ENCODE measurements at regions not wholly inside any gene's neighbourhood (a gene's known extent, or its start where the extent isn't known, plus 50 kb on each side); places are given as distances from the start of the nearest gene placed in this dataset.

DNA sequence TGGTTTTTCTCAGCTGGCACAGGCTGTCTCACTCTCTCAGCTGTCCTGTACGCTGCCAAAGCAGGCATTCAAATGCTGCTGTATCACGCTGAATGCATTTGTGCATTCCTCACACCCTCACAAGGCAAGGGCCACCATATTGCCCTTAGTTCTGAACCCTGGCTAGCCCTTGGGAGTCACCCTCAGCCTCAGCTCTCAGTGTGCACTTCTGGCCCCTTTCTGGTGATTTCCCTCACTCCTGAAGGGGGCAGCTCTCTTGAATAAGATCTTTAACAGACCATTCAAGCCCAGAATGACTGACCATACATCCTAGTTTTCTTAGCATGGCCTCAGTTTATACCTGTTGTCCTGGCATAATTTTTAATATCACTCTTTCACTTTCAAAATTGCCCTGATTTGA is 84.3 kb downstream of the HTR1A start:
- no peak overlapping the region for H3K56ac ChIP-seq (replicated peaks; ENCODE audit: insufficient read length, low read depth, low read length)
- H3K27ac ChIP-seq (ENCODE audit: low read depth, low read length): no peak overlapping the region
- 100% methylated on average over 2 of the region's 2 CpGs; no CpG with 5 or more reads in 1 of the 2 experiments for WGBS, 2 experiments (ENCODE audit: extremely low coverage in 1 of 2, insufficient coverage in 1 of 2, insufficient read length in 1 of 2, insufficient replicate concordance in 2 of 2, low coverage in 1 of 2, low lambda C conversion rate in 2 of 2, missing lambda C conversion rate in 1 of 2)
- H2AFZ ChIP-seq (ENCODE audit: low read length): peak overlapping the region; percentile 84
- H2BK12ac ChIP-seq (ENCODE audit: low read depth, low read length): no peak overlapping the region; the same call in 1 of the 2 replicates
- no peak overlapping the region for H2BK120ac ChIP-seq (replicated peaks; ENCODE audit: low read depth, low read length)
- H2BK15ac ChIP-seq (ENCODE audit: low read length): 0 out of 2 replicates have a peak overlapping the region, but pooled peaks have one; percentile 53
- no peaks in the 10 kb centered on the region for H3K4me1 ChIP-seq (replicated peaks in 1 of 4; ENCODE audit: control insufficient read depth in 3 of 4, insufficient read depth in 4 of 4, low read length in 3 of 4)
- no peak overlapping the region for H4K5ac ChIP-seq (ENCODE audit: insufficient read length, low read depth, low read length)
- H3K79me2 ChIP-seq (ENCODE audit: control insufficient read depth in 1 of 2, insufficient read depth in 2 of 2, low read length in 2 of 2): no peaks in the 10 kb centered on the region
- H3K4me3 ChIP-seq (ENCODE audit: extremely low read depth in 1 of 4, insufficient read depth in 2 of 4, low read depth in 3 of 4, low read length in 4 of 4): no peak overlapping the region
- no peaks in the 10 kb centered on the region for H3K27me3 ChIP-seq (replicated peaks in 1 of 4; ENCODE audit: control insufficient read depth in 3 of 4, extremely low read depth in 1 of 4, insufficient read depth in 3 of 4, low read length in 3 of 4)
- H3K9me3 ChIP-seq (ENCODE audit: insufficient read depth in 2 of 2, low read depth in 1 of 2, low read length in 1 of 2): no peaks in the 10 kb centered on the region
- no peak overlapping the region for H2BK20ac ChIP-seq (ENCODE audit: low read length)
- no peak overlapping the region for H3K4me2 ChIP-seq (ENCODE audit: insufficient read depth in 1 of 2, low read depth in 2 of 2, low read length in 2 of 2)
- H4K8ac ChIP-seq (ENCODE audit: extremely low read depth, insufficient read depth, low read length): peak overlapping the region; percentile 89; the same call in 1 of the 2 replicates
- no peak overlapping the region for H3K4ac ChIP-seq (replicated peaks; ENCODE audit: insufficient read length, low read depth, low read length)
- DNase-seq (ENCODE audit: low read depth in 1 of 2, low spot score in 2 of 2): no peak
- peak overlapping the region; percentile 89; the same call in 1 of the 2 replicates for H2AK5ac ChIP-seq (ENCODE audit: low read depth, low read length)
- FAIRE-seq: no peak
- H3K79me1 ChIP-seq (ENCODE audit: low read depth, low read length): no peaks in the 10 kb centered on the region
- H3K18ac ChIP-seq (ENCODE audit: extremely low read depth, low read length): 0 out of 2 replicates have a peak overlapping the region, but pooled peaks have one; percentile 56
- no peak overlapping the region for H4K91ac ChIP-seq (replicated peaks; ENCODE audit: insufficient read length, low read length)
- POLR2A ChIA-PET (ENCODE audit: partially characterized antibody): no interaction called here
- peak overlapping the region; percentile 15; the same call in 1 of the 2 replicates for H2BK5ac ChIP-seq (ENCODE audit: low read depth, low read length)
- H3K9ac ChIP-seq (replicated peaks in 1 of 4; ENCODE audit: extremely low read depth in 1 of 4, low read depth in 3 of 4, low read length in 3 of 4): no peak overlapping the region
- H3K23ac ChIP-seq (ENCODE audit: insufficient read length): no peak overlapping the region
- H3K36me3 ChIP-seq (ENCODE audit: control insufficient read depth in 2 of 4, insufficient read depth in 4 of 4, low read length in 3 of 4): no peaks in the 10 kb centered on the region
- H3K23me2 ChIP-seq (ENCODE audit: low read depth, low read length): no peaks in the 10 kb centered on the region
- H3K14ac ChIP-seq (ENCODE audit: insufficient read length): no peak overlapping the region
- CTCF ChIA-PET (ENCODE audit: partially characterized antibody): interaction anchor here (0.8 to 1.6 kb wide), 2 partner anchors 11 to 12 kb away, joined by 3 to 5 read pairs; no protein-coding TSS in a partner anchor
- H4K20me1 ChIP-seq (replicated peaks in 1 of 2; ENCODE audit: control insufficient read depth in 1 of 2, insufficient read depth in 2 of 2, low read length in 2 of 2): no peaks in the 10 kb centered on the region
- TF ChIP-seq FOSL1 (IDR thresholded peaks at IDR 0.05; ENCODE audit: insufficient read depth, low read depth, low read length): no peak
- no peak for TF ChIP-seq RNF2 (IDR thresholded peaks at IDR 0.05; ENCODE audit: borderline replicate concordance, low read depth, low read length, missing control alignments, poor library complexity, severe bottlenecking)
- TF ChIP-seq, protein P1, sequence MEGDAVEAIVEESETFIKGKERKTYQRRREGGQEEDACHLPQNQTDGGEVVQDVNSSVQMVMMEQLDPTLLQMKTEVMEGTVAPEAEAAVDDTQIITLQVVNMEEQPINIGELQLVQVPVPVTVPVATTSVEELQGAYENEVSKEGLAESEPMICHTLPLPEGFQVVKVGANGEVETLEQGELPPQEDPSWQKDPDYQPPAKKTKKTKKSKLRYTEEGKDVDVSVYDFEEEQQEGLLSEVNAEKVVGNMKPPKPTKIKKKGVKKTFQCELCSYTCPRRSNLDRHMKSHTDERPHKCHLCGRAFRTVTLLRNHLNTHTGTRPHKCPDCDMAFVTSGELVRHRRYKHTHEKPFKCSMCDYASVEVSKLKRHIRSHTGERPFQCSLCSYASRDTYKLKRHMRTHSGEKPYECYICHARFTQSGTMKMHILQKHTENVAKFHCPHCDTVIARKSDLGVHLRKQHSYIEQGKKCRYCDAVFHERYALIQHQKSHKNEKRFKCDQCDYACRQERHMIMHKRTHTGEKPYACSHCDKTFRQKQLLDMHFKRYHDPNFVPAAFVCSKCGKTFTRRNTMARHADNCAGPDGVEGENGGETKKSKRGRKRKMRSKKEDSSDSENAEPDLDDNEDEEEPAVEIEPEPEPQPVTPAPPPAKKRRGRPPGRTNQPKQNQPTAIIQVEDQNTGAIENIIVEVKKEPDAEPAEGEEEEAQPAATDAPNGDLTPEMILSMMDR (IDR thresholded peaks at IDR 0.05; ENCODE audit: control extremely low read depth in 1 of 3, insufficient read depth in 1 of 3, low read depth in 1 of 3, low read length in 3 of 3): peak in 1 of 3 experiments; percentile 4; a peak in 1 of 4 replicates
- no peak for TF ChIP-seq NRF1 (IDR thresholded peaks at IDR 0.05; ENCODE audit: low read depth, low read length)

Measured in H1 (cell line).